Ishikawa (cell line): ENCODE measurements at regions not wholly inside any gene's neighbourhood (a gene's known extent, or its start where the extent isn't known, plus 50 kb on each side); places are given as distances from the start of the nearest gene placed in this dataset.

Experiments used
- EGR1 ChIP-seq: IDR thresholded peaks from 2 replicates; pipeline ENCODE4 v1.6.1; 2012
- EP300 ChIP-seq: IDR thresholded peaks from 2 replicates; pipeline ENCODE4 v1.6.1; 2012; ENCODE audit warnings: borderline replicate concordance
- FOXM1 ChIP-seq: IDR thresholded peaks from 2 replicates; pipeline ENCODE4 v1.6.1; 2012; ENCODE audit warnings: low read depth, borderline replicate concordance
- NFIC ChIP-seq: IDR thresholded peaks from 2 replicates; pipeline ENCODE4 v1.6.1; 2012
- TAF1 ChIP-seq: IDR thresholded peaks from 2 replicates; pipeline ENCODE4 v1.6.1; 2012; ENCODE audit warnings: low read depth, mild to moderate bottlenecking
- TEAD4 ChIP-seq: IDR thresholded peaks from 2 replicates; pipeline ENCODE4 v1.6.1; 2012
- ZBTB7A ChIP-seq: IDR thresholded peaks from 2 replicates; pipeline ENCODE4 v1.6.1; 2012; ENCODE audit warnings: low read depth
- TF ChIP-seq, protein P1 (sequence below): IDR thresholded peaks from 2 replicates; pipeline ENCODE4 v1.6.1; 2012
- TF ChIP-seq, protein P2 (sequence below): IDR thresholded peaks from 2 replicates; pipeline ENCODE4 v1.6.1; 2012; ENCODE audit warnings: low read depth, mild to moderate bottlenecking

DNA sequence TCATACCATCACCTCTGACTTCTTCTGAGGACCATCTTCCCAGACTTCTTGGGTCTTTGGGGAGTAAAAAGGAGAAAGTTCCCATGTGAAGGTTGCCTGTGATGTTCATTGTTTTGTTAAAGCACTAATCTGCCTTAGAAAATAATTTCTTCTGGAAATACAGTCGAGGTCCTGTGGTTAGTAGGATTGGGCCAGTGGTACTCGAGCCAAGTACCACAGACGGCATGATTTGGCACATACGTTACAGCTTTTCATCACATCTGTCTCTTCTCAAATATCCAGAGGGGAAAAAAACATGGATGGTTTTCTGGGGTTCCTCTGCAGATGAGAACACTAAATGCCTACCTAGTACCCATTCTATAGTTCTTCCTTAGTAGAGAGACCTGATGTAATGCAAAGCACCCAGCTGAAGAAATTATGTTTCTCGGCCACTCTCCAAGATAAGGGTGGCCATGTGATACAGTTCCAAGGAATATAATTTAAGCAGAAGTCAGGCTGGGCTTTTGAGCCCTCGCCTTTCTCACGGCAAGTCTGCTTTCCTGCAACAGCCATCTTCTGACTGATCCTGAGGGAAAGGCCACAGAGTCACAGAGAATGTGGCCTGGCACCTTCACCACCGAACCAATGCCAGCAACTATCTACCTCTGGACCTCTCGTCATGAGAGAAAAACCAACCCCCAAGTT, 161.0 kb downstream of the RNF152 start:
- TF ChIP-seq, protein P1, sequence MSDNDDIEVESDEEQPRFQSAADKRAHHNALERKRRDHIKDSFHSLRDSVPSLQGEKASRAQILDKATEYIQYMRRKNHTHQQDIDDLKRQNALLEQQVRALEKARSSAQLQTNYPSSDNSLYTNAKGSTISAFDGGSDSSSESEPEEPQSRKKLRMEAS: no peak
- TF ChIP-seq, protein P2, sequence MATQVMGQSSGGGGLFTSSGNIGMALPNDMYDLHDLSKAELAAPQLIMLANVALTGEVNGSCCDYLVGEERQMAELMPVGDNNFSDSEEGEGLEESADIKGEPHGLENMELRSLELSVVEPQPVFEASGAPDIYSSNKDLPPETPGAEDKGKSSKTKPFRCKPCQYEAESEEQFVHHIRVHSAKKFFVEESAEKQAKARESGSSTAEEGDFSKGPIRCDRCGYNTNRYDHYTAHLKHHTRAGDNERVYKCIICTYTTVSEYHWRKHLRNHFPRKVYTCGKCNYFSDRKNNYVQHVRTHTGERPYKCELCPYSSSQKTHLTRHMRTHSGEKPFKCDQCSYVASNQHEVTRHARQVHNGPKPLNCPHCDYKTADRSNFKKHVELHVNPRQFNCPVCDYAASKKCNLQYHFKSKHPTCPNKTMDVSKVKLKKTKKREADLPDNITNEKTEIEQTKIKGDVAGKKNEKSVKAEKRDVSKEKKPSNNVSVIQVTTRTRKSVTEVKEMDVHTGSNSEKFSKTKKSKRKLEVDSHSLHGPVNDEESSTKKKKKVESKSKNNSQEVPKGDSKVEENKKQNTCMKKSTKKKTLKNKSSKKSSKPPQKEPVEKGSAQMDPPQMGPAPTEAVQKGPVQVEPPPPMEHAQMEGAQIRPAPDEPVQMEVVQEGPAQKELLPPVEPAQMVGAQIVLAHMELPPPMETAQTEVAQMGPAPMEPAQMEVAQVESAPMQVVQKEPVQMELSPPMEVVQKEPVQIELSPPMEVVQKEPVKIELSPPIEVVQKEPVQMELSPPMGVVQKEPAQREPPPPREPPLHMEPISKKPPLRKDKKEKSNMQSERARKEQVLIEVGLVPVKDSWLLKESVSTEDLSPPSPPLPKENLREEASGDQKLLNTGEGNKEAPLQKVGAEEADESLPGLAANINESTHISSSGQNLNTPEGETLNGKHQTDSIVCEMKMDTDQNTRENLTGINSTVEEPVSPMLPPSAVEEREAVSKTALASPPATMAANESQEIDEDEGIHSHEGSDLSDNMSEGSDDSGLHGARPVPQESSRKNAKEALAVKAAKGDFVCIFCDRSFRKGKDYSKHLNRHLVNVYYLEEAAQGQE: no peak
- TF ChIP-seq EGR1: no peak
- TF ChIP-seq NFIC: no peak
- TF ChIP-seq EP300: no peak
- no peak for TF ChIP-seq FOXM1
- no peak for TF ChIP-seq ZBTB7A
- TF ChIP-seq TEAD4: no peak
- TF ChIP-seq TAF1: no peak
